ENCODE measurements at regions not wholly inside any gene's neighbourhood (a gene's known extent, or its start where the extent isn't known, plus 50 kb on each side); places are given as distances from the start of the nearest gene placed in this dataset.

- CTCF ChIA-PET = no interaction called here
These were observed 654.9 kb upstream of the CNTNAP5 start for GRCh38 chr2:123370186-123370585.

GRCh38 chr2:123371535-123371934 is 653.6 kb upstream of the CNTNAP5 start:
- Mint-ChIP-seq H3K9me3 (peaks cover 14% of the 10 kb centered on the region), H3K4me1 (no peaks in the 10 kb centered on the region), H3K27ac (no peak overlapping the region), H3K4me3 (no peak overlapping the region), H3K36me3 (ENCODE audit: low read depth) (no peaks in the 10 kb centered on the region), H3K27me3 (no peaks in the 10 kb centered on the region)
- no peak for DNase-seq
- intact Hi-C loops (cut with micrococcal nuclease) = no loop called here
- ATAC-seq (ENCODE audit: low read depth) = no peak
- TF ChIP-seq CTCF (IDR thresholded peaks at IDR 0.05) = no peak
- POLR2A ChIA-PET = no interaction called here
- CTCF ChIA-PET = no interaction called here

More at GRCh38 chr2:123370186-123370585, 654.9 kb upstream of the CNTNAP5 start:
- H3K27ac Mint-ChIP-seq = no peak overlapping the region
- no peaks in the 10 kb centered on the region for H3K4me1 Mint-ChIP-seq
- POLR2A ChIA-PET = no interaction called here
- intact Hi-C loops (cut with micrococcal nuclease) = no loop called here
- H3K36me3 Mint-ChIP-seq (ENCODE audit: low read depth) = no peaks in the 10 kb centered on the region
- DNase-seq (no peak), ATAC-seq (ENCODE audit: low read depth) (no peak)
- H3K27me3 Mint-ChIP-seq = no peaks in the 10 kb centered on the region
- peaks cover 14% of the 10 kb centered on the region for H3K9me3 Mint-ChIP-seq
- no peak for TF ChIP-seq CTCF (IDR thresholded peaks at IDR 0.05)
- no peak overlapping the region for H3K4me3 Mint-ChIP-seq

- ATAC-seq (ENCODE audit: low read depth) (no peak), DNase-seq (no peak)
- ChIA-PET CTCF (no interaction called here), POLR2A (no interaction called here)
- H3K9me3 Mint-ChIP-seq = peaks cover 11% of the 10 kb centered on the region
- H3K4me1 Mint-ChIP-seq = no peaks in the 10 kb centered on the region
- intact Hi-C loops (cut with micrococcal nuclease) = no loop called here
- H3K27me3 Mint-ChIP-seq = no peaks in the 10 kb centered on the region
- TF ChIP-seq CTCF (IDR thresholded peaks at IDR 0.05) = no peak
- no peak overlapping the region for H3K27ac Mint-ChIP-seq
- H3K4me3 Mint-ChIP-seq = no peak overlapping the region
- no peaks in the 10 kb centered on the region for H3K36me3 Mint-ChIP-seq (ENCODE audit: low read depth)
These were observed 644.6 kb upstream of the CNTNAP5 start for GRCh38 chr2:123380370-123380935.

- ATAC-seq (ENCODE audit: low read depth) (no peak), DNase-seq (no peak)
- Mint-ChIP-seq H3K4me3 (no peak overlapping the region), H3K27me3 (no peaks in the 10 kb centered on the region), H3K27ac (no peak overlapping the region), H3K4me1 (no peaks in the 10 kb centered on the region), H3K36me3 (ENCODE audit: low read depth) (no peaks in the 10 kb centered on the region), H3K9me3 (peaks cover 16% of the 10 kb centered on the region)
- intact Hi-C loops (cut with micrococcal nuclease) = no loop called here
- ChIA-PET CTCF (no interaction called here), POLR2A (no interaction called here)
- TF ChIP-seq CTCF (IDR thresholded peaks at IDR 0.05) = no peak
These were observed 609.4 kb upstream of the CNTNAP5 start for GRCh38 chr2:123415678-123416077.

- intact Hi-C loops (cut with micrococcal nuclease) = no loop called here
- TF ChIP-seq CTCF (IDR thresholded peaks at IDR 0.05) = no peak
- H3K27ac Mint-ChIP-seq = no peak overlapping the region
- peaks cover 14% of the 10 kb centered on the region for H3K9me3 Mint-ChIP-seq
- no peaks in the 10 kb centered on the region for H3K27me3 Mint-ChIP-seq
- DNase-seq (no peak), ATAC-seq (ENCODE audit: low read depth) (no peak)
- no peaks in the 10 kb centered on the region for H3K4me1 Mint-ChIP-seq
- ChIA-PET CTCF (no interaction called here), POLR2A (no interaction called here)
- H3K4me3 Mint-ChIP-seq = no peak overlapping the region
- H3K36me3 Mint-ChIP-seq (ENCODE audit: low read depth) = no peaks in the 10 kb centered on the region
These were observed 605.1 kb upstream of the CNTNAP5 start for GRCh38 chr2:123419976-123420375.
